GM13977 (cell line): ENCODE measurements at regions not wholly inside any gene's neighbourhood (a gene's known extent, or its start where the extent isn't known, plus 50 kb on each side); places are given as distances from the start of the nearest gene placed in this dataset.
"Not testable (repeated sequence)": the region's sequence is repeated elsewhere in the genome, so short reads cannot be mapped to it uniquely, and the experiment has no call there.

Experiments used
- DNase-seq: peaks from one replicate; pipeline ENCODE4 v3.0.0; 2012; ENCODE audit warnings: low spot score
- in situ Hi-C: fragments of 300-500 bp; cut with MboI; formaldehyde crosslinking; loops from one replicate; pipeline ENCODE4 v1.12.0; 2022; ENCODE audit warnings: low sequenced_read_pairs, low pct_unique_long_range_greater_than_20kb, mixed read lengths, inconsistent platforms; ENCODE audit not compliant: unreplicated experiment
- TF ChIP-seq, protein P1 (sequence below): IDR thresholded peaks from 2 replicates; pipeline ENCODE4 v1.5.1; 2012; ENCODE audit warnings: mild to moderate bottlenecking, control low read depth; ENCODE audit not compliant: insufficient read depth; ENCODE audit errors: extremely low read depth, missing control alignments

DNA sequence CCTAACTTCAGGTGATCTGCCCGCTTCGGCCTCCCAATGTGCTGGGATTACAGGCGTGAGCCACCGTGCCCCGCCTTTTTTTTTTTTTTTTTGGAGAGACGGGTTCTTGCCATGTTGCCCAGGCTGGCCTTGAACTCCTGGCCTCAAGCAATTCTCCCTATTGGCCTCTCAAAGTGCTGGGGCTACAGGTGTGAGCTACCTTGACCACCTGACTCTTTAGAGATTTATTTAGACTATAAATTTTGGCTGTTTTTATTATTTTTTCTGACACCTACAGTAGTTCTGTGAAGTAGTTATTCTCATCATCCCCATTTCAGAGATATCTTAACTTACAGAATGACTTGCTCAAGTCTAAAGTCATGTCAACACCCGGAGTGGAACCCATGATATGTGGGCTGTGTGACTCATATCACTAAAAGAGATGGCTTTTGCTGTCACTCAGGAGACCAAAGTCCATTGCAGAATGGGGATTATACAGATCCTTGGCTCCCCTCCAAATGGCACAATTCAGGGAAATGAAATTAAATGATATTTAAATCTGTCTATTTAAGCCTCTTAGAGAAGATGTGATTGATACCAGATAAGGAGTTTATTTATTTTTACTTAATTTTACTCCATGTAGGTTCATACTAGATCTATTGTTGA lies 93.2 kb downstream of the CTH start:
- in situ Hi-C loops, result loop anchor here (10.0 kb wide), 1 partner anchor 369 kb away; no protein-coding TSS in a partner anchor
- DNase-seq, result peak; percentile 38
- TF ChIP-seq, protein P1, sequence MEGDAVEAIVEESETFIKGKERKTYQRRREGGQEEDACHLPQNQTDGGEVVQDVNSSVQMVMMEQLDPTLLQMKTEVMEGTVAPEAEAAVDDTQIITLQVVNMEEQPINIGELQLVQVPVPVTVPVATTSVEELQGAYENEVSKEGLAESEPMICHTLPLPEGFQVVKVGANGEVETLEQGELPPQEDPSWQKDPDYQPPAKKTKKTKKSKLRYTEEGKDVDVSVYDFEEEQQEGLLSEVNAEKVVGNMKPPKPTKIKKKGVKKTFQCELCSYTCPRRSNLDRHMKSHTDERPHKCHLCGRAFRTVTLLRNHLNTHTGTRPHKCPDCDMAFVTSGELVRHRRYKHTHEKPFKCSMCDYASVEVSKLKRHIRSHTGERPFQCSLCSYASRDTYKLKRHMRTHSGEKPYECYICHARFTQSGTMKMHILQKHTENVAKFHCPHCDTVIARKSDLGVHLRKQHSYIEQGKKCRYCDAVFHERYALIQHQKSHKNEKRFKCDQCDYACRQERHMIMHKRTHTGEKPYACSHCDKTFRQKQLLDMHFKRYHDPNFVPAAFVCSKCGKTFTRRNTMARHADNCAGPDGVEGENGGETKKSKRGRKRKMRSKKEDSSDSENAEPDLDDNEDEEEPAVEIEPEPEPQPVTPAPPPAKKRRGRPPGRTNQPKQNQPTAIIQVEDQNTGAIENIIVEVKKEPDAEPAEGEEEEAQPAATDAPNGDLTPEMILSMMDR, result no peak

DNA sequence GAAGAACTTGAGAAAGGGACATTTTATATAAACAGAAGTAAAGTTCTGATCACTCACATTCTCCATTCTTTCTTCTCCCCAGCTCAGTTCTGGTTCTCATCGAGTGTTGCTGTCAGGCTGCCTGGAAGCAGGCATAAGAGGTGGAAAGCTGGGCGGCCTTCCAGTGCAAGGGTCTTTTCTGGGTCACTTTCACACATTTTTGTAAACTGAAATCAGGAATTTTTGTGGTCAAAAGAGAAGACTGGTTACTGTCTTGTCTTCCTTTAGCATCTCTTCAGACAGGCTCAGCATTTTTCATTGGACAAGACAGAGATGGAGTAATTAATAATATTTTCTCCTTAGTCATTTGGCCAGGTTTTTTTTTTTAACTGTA lies 93.7 kb downstream of the CTH start:
- in situ Hi-C loops, result loop anchor here (10.0 kb wide), 1 partner anchor 370 kb away; no protein-coding TSS in a partner anchor
- TF ChIP-seq, protein P1, result no peak
- no peak for DNase-seq

- DNase-seq, result not testable (repeated sequence)
- in situ Hi-C loops, result loop anchor here (10.0 kb wide), 1 partner anchor 373 kb away; no protein-coding TSS in a partner anchor
Measured at GRCh38 chr1:70507991-70508390, 96.9 kb downstream of the CTH start.

DNA sequence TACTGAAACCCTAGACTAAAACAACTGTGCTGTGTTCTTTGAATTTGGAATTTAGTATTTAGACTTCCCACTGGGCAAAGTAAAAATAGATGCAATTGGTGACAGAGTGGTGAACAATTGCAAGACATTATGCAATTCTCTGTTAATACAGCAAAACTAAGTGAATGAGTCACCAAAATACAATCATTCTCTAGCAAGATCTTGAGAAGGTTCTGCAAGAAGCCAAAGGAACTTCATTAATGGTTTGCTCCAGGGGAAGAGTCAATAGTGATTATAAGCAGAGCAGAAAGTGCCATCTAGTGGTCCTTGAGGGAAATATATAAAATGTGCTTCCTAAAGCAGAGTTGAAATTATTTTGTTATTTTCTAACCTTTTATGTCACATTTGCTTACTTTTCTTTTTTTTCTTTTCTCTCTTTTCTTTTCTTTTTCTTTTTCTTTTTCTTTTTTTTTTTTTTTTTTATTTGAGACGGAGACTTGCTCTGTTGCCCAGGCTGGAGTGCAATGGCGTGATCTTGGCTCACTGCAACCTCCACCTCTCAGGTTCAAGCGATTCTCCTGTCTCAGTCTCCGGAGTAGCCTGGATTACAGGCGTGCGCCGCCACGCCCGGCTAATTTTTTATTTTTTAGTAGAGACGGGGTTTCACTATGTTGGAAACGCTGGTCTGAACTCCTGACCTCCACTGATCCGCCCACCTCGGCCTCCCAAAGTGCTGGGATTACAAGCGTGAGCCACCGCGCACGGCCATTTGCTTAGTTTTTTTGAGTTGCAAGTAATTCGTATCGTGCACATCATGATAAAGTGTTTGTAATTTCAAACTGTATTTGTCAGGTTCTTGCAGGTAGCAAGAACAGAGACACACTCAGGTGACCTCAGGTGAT lies 99.2 kb downstream of the CTH start:
- DNase-seq, result peak; percentile 57
- in situ Hi-C loops, result loop anchor here (10.0 kb wide), 1 partner anchor 375 kb away; no protein-coding TSS in a partner anchor
- TF ChIP-seq, protein P1, result peak; percentile 71

DNA sequence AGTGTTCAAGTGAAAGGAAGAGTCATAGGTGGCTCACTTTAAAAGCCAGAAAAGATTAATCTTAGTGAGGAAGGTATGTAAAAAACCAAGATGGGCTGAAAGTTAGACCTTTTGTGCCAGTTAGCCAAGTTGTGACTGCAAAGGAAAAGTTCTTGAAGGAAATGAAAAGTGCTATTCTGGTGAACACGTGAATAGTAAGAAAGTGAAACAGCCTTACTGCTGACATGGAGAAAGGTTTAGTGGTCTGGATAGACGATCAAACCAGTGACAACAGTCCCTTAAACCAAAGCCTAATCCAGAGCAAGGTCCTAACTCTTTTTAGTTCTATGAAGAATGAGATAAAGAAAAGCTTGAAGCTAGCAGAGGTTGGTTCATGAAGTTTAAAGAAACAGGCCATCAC lies 106.4 kb downstream of the CTH start:
- in situ Hi-C loops, result no loop called here
- TF ChIP-seq, protein P1, result no peak
- no peak for DNase-seq

- in situ Hi-C loops, result no loop called here
- TF ChIP-seq, protein P1, result no peak
- DNase-seq, result no peak
Measured at GRCh38 chr1:70518106-70518505, 107.0 kb downstream of the CTH start.
